GM10266 (cell line): ENCODE measurements at regions not wholly inside any gene's neighbourhood (a gene's known extent, or its start where the extent isn't known, plus 50 kb on each side); places are given as distances from the start of the nearest gene placed in this dataset.

Source experiments
- DNase-seq: peaks from one replicate; pipeline ENCODE4 v3.0.0; 2012; ENCODE audit errors: extremely low spot score
- TF ChIP-seq, protein P1 (sequence below): IDR thresholded peaks from 2 replicates; pipeline ENCODE4 v1.5.1; 2012; ENCODE audit warnings: mild to moderate bottlenecking, low read depth; ENCODE audit not compliant: control insufficient read depth, insufficient read depth; ENCODE audit errors: missing control alignments

- no peak for DNase-seq
- TF ChIP-seq, protein P1, sequence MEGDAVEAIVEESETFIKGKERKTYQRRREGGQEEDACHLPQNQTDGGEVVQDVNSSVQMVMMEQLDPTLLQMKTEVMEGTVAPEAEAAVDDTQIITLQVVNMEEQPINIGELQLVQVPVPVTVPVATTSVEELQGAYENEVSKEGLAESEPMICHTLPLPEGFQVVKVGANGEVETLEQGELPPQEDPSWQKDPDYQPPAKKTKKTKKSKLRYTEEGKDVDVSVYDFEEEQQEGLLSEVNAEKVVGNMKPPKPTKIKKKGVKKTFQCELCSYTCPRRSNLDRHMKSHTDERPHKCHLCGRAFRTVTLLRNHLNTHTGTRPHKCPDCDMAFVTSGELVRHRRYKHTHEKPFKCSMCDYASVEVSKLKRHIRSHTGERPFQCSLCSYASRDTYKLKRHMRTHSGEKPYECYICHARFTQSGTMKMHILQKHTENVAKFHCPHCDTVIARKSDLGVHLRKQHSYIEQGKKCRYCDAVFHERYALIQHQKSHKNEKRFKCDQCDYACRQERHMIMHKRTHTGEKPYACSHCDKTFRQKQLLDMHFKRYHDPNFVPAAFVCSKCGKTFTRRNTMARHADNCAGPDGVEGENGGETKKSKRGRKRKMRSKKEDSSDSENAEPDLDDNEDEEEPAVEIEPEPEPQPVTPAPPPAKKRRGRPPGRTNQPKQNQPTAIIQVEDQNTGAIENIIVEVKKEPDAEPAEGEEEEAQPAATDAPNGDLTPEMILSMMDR: no peak
Observed at GRCh38 chr21:35683664-35684304, 376.5 kb downstream of the SETD4 start.

GRCh38 chr21:35682904-35683549 lies 377.3 kb downstream of the SETD4 start:
- no peak for DNase-seq

GRCh38 chr21:35681946-35682345 lies 378.4 kb downstream of the SETD4 start:
- DNase-seq: no peak
- TF ChIP-seq, protein P1: no peak

More at GRCh38 chr21:35682904-35683549, 377.3 kb downstream of the SETD4 start:
- TF ChIP-seq, protein P1: no peak

DNA sequence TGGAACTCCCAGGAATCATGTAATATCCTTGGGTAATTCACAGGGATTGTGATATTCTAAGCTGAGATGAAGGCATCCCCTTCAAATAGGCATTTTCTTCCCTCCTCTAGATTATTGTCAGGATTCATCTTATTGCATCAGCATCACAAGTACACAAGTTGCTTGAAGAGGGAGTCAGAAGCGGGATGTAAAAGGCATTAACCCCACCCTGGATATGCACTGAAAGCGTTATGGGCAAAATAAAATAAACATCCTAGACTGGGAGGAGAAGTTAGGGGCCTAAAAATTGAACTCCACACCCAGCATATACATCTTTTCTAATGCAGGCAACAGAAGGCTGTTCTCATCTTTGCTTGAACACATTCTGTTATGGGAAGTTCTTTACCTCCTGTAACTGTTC lies 381.2 kb downstream of the SETD4 start:
- no peak for DNase-seq
- TF ChIP-seq, protein P1: no peak

DNA sequence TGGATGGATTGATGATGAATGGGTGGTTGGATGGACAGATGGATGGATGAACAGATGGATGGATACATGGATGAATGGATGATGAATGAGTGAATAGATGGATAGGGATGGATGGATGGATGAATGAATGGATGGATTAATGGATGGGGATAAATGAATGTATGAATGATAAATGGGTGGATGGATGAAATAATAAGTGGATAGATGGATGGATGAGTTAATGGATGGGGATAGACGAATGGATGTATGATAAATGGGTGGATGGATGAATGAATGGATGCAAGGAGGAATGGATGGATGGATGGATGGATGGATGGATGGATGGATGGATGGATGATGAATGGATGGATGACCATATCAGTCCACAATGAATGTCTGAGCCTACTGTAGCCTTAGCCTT lies 381.9 kb downstream of the SETD4 start:
- DNase-seq: no peak
- TF ChIP-seq, protein P1: no peak

- DNase-seq: no peak
- TF ChIP-seq, protein P1: no peak
Observed at GRCh38 chr21:35677298-35677841, 383.0 kb downstream of the SETD4 start.

GRCh38 chr21:35674895-35675470 lies 385.3 kb downstream of the SETD4 start:
- no peak for DNase-seq
- TF ChIP-seq, protein P1: no peak
